NCI-H524 (cell line): ENCODE measurements at regions not wholly inside any gene's neighbourhood (a gene's known extent, or its start where the extent isn't known, plus 50 kb on each side); places are given as distances from the start of the nearest gene placed in this dataset.

Experiments
- DNase-seq, 2 experiments: peaks; one replicate each; lab custom pipeline; 2025; lab: John Stamatoyannopoulos, UW

- DNase-seq = no peak
These were observed 193.9 kb downstream of the ANAPC10 start for GRCh38 chr4:144903953-144904711.

- no peak for DNase-seq
These were observed 192.7 kb downstream of the ANAPC10 start for GRCh38 chr4:144905286-144905685.

- DNase-seq = no peak
These were observed 191.6 kb downstream of the ANAPC10 start for GRCh38 chr4:144906181-144906925.

- DNase-seq = no peak
These were observed 187.3 kb downstream of the ANAPC10 start for GRCh38 chr4:144910723-144911122.
